ENCODE measurements at regions not wholly inside any gene's neighbourhood (a gene's known extent, or its start where the extent isn't known, plus 50 kb on each side); places are given as distances from the start of the nearest gene placed in this dataset.
"Not testable (repeated sequence)": the region's sequence is repeated elsewhere in the genome, so short reads cannot be mapped to it uniquely, and the experiment has no call there.

DNA sequence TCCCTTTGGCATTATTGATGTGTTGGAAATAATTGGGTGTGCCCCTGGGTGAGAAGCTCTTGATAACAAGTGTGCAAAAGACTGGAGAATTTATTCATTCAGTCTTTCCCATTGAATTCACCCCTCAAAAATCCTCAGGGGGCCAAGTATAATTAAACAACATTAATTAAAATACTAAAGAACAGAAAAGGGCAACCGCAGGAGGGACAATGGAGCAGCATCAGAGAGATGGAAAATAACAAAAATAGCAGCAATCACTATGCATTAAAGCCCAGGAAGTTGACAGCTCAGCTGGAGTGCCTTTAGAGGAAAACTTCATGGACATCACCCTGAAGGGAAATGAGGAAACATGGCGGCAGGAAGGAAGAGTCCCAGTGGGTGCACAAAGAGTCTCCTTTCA lies 227.6 kb downstream of the MINAR1 start:
- no peak for DNase-seq (ENCODE audit: low spot score)

DNA sequence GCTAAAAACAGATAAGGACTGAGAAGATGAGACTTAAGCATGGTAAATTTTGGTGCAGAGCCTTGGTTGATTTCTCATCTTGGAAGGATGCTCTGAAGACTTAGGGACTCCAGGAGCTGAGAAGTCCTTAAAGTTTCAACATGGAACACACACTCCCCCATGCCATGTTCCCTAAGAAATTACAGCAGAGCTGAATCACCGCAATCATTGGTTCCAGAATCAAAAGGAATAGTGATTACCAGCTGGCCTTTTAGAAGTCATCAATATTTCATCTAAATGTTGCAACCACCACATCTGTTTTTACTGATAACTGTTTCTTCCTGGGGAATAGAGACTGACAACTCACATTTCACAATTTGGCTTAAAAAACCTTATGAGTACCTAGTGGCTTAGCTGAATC lies 229.3 kb downstream of the MINAR1 start:
- no peak for DNase-seq (ENCODE audit: low spot score)

DNA sequence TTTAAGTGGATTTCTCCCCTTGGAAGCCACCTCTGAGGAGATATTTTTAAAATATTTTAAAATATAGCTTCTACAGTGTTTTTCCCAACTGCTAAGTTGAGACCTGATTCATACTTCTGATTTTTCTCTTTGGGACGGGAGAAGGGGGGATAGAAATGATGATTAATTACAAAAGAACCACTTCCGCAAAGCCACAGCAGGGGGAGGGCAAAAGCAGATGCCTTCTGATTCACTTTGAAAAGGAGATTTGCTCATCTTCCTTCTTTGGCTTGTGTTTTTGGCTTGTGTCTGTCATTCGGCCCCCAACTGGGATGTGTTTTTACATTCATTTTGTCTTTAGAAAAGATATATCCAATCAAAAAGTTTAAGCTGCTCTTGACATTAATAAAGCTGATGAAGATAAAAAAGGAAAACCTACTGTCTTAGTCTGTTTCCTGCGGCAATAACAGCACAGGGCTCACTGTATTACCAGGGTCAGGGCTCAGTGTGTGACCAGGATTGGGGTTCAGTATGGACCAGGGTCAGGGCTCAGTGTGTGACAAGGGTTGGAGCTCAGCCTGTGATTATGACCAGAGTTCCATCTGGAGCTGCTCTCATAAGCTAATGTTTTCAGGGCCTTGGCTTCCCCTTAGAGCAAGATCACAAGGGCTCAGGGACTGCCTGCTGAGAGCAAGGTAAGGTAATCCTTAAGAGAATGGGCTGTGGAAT lies 223.2 kb downstream of the MTHFS start:
- no peak for DNase-seq (ENCODE audit: low spot score)

DNA sequence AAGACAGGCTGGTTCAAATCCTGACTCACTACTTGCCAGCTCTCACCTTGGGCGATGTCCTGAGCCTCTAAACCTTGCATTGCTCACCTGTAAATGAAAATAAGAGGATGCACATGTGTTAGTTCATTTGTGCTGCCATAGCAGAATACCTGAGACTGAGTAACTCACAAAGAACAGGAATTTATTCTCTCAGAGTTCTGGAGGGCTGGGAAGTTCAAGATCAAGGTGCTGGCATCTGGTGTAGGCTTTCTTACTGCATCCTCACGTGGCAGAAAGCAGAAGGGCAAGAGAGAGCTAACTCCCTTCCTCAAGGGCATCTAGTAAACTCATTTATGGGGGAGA lies 222.7 kb downstream of the MTHFS start:
- no peak for DNase-seq (ENCODE audit: low spot score)

DNA sequence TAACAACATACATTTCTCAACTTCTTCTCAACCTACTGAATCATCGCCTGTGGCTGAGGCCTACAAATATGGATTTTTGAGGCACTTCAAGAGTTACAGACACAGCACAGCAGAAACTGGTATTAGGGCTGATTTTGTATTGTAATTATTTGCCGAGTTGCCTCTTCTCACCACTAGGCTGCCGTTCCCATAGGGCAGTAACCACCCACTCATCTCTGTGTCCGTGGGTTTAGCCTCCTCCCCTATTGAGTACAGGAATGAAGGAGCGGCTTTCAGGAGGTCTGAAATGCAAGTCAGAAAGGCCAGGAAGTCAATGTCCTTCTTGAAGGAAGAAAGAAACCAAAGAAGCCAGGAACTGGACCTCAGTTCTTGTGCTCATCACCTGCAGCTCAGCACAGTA lies 220.8 kb downstream of the MTHFS start:
- DNase-seq (ENCODE audit: low spot score) = no peak

DNA sequence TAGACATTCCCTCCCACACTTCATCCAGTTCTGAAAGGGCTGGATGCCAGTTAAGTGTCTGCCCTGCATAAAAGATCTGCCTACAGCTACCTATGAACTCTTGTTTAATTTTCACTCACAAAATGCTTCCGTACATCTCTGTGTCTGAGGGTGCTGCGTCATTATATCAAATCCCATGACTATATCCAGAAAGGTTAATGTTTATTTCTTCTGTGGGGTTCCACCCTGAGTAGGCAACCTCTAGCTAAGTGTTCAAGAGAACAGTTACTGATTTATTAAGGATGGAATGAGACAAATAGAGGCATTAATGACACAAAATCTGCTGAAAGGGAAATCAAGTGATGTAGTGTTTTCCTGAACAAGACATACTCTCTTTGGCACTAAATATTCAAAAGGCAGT lies 220.2 kb downstream of the MTHFS start:
- DNase-seq (ENCODE audit: low spot score) = no peak

DNA sequence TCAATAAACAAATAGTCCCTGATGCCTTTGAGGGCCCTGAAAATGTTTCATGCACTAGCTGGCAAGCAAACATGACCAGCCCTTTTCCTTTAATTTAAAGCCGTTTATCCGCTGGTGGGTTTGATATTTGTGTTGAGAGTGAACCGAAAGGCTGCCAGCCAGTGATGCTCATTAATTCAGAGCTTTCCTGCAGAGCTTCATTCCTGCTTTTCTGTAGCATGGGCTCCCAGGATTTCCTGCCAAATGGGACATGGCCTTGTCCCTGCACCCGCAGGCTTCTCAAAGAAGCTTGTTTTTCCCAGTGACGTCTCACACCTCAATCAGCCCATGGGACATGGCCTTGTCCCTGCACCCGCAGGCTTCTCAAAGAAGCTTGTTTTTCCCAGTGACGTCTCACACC lies 219.6 kb downstream of the MTHFS start:
- no peak for DNase-seq (ENCODE audit: low spot score)

DNA sequence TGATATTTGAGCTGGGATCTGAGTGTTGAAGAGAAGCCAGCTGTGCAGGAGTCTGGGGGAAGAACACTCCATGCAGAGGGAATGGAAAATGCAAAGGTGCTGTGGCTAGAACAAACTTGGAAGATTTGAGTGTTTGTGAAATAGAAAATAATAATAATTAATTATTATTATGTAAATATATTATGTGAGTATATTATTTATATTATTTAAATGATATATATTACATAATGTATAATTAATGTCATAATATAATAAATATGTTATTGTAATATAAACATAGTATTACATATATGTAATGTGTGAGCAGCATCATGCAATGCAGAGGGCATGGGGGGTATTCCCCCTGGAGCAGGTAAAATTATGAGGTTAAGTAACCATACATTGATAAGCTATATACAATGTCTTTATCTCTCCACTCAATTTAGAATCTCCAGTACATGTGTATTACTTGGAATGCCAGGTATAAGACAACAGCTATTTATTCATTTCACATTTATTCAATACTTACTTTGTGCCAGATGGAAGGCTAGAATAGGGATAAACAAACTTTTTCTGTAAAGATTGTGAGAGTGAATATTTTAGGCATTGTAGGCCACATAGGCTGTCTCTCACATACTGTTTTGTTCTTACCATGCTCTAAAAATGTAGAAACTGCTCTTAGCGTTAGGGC lies 218.6 kb downstream of the MTHFS start:
- DNase-seq (ENCODE audit: low spot score) = no peak

DNA sequence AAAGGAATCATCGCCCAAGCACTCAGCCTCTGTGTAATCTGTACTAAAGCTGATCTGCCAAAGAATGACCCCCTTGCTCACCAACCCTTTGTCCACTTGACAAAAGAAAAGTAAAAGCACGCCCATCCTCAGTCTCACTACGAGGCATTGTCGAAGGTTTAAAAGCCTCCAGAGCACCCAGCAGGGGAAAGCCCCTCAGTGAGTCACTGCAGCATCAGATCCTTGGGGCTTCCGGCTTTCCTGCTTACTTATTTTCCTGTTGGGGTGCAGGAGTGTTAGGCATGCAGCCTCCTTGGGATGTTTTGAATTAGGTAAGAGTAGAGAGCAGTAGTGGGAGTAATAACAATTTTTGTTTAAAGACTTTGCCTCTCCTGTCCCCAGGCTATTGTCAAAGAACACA lies 216.1 kb downstream of the MTHFS start:
- no peak for DNase-seq (ENCODE audit: low spot score)

DNA sequence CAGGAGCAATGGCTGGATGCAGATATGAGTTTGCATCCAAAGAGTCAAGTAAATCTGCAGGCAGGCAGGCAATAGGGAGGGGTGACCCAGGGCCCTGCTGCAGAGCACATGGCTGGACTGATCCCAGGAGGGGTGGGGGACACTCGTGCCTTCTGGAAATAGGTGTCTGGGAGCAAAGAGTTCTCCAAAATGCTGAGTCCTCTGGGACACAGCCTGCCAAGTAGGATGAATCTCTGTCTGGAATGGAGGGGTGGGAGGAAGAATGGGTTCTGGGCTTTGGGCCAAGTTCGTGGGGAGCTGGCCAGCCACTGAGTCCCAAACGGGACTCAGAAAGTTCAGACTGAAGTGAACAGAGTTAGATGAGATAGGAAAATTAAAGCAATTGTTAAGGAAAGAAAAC lies 214.5 kb downstream of the MTHFS start:
- no peak for DNase-seq (ENCODE audit: low spot score)

DNA sequence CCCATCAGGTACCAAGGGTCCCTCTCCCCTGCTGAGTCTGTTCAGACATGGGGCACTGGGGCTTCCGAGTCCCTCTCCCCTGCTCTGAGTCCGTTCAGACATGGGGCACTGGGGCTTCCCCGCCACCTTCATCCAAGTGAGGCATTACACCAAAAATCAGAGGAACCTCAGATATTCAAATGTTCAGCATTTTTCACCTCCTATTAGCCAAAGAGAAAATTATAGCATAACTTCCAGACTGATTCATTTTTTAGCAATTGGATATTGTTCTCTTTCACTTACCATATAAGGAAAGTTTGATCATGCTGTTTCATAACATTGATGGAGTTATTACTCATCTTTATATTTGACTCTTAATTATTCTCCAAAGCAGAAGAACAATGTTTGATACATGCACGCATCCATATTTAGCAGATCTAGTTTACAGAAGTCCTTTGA lies 213.9 kb downstream of the MTHFS start:
- DNase-seq (ENCODE audit: low spot score) = no peak

DNA sequence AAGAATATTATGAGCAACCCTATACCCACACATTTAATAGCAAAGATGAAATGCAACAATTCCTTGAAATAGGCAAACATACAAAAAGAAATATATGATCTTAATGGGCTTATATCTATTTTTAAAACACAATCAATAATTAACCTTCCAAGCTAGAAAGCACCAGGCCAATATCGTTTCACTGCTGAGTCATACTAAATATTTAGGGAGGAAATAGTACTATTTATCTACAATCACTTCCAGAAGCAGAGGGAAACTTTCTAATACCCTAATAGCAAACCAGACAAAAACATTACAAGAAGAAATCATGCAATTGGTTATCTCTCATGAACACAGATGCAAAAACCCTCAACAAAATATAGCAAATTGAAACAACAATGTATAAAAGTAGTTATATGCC lies 207.8 kb downstream of the MTHFS start:
- no peak for DNase-seq (ENCODE audit: low spot score)

DNA sequence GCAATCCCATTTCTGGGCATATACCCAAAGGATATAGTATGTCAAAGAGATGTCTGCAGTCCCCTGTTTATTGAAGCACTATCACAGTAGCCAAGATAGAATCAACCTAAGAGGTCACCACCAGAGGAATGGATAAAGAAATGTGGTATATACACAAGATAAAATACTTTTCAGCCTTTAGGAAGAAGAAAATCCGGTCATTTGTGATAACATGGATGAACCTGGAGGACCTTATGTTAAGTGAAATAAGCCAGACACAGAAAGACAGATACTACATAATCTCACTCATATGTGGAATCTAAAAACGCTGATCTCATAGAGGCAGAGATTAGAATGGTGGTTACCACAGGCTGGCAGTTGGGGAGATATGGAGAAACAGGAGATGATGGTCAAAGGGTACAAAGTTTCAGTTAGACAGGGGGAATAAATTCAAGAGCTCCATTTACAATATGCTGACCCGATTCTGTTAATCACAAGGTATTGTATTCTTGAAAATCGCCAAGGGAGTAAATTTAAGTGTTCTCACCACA lies 195.8 kb downstream of the MTHFS start:
- DNase-seq (ENCODE audit: low spot score) = no peak

DNA sequence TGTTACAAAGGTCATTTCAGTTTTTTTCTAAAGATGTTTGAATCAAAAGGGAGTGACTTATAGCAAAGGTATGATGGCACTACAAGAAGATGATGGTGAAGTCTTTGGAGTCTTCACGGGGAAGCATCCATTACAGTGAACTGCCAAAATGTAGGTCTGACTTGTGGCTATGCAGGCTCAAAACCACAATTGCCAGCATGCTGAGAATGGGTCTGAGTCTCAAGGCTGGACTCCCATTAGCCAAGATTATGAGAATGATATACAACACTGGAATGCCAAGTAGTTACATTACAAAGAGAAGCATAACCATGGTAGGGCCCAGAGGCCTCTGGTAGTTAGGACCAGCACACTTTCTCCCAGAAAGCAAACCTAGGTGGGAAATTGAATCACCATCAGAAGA lies 194.2 kb downstream of the MTHFS start:
- no peak for DNase-seq (ENCODE audit: low spot score)

DNA sequence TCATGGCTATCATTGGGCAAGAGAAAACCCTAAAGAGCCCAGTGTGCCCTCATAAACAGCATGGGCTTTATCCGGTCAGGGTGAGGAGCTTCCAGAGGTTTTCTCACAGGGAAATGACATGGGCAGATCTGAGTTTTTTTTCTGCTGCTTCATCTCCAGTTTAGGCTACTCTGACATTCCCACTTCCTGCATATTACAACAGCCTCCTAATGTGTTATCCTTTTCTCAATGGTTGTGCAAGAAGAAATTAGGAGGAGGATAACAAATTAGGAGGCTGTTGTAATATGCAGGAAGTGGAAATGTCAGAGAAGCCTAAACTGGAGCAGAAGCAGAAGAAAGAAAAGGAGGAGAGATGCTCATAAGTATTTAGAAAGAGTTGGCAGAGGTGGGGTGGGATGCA lies 175.6 kb downstream of the MTHFS start:
- DNase-seq (ENCODE audit: low spot score) = no peak

DNA sequence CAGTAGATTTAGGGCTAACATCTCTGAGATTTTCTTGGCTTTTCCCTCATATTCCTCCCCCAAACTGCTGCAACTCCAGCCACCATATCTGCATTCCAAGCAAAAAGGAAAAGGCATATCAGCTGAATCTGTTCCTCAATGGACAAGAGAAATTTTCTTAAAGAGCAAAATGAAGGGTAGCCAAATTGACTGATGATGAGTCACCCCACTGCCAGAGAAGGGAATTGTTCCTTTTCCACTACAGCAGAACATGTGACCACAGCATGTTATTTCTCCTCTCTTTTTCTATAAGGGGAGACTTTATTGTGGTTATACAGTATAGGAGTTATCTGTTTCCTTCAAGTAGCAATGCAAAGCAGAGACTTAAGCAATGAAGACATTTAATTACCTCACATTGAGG lies 172.5 kb downstream of the MTHFS start:
- DNase-seq (ENCODE audit: low spot score) = no peak

DNA sequence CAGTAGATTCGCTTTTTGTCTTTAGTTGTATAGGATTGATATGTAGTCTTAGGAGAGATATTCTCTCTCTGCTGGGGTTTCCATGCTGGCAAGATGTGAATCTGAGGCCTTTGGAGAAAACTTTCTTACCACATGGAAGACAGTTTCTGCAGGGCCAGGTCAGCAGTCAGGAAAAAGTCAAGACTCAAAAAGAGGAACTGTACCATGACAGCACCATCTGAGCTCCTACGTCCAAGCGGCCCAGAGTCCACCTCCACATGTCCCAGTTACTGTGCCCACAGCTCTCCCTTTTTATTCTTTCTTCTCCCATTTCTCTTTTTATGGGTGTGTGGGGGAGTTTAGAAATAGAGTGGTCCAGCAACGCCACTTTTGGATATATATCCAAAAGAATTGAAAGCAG lies 172.0 kb downstream of the MTHFS start:
- no peak for DNase-seq (ENCODE audit: low spot score)

DNA sequence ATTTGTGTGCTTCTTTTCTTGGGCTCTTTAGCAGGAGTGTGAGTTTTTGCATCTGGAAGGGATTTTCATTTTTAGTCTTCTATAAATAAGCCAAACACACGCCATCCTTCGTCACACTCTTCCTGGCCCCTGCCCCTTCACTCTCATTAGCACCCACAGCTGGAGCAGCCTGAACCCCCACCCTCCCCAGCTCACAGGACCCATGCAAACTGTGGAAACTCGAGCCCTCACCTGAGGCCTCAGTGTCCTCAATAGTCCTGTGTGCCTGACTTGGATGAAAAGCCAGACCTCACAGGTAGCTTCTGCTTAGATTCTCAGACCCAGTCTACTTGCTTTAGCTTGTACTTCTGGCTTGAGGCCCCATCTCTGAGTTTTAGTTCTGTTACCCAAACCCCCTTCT lies 167.9 kb downstream of the MTHFS start:
- DNase-seq (ENCODE audit: low spot score) = no peak

DNA sequence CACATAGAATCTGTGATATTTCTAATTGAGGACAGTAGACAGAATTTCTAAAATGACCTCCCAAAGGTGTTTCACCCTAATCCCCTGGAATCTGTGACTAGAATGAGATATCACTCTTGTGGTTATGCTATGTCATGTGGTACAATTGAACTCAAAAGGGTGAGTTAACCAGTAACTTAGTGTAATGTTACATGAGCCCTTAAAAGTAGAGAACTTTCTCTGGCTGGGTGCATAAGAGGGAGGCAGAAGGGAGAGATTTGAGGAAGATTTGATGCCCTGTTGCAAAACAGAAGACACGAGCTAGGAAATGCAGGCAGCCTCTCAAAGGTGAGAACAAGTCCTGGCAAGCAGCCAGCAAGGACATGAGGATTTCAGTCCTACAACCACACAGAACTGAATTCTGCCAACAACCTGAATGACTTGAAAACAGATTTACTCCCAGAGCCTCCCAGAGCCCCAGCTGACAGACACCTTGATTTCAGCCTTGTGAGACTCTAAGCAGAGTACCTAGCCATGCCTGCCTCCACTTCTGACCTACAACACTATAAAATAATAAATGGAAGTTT lies 160.3 kb downstream of the MTHFS start:
- no peak for DNase-seq (ENCODE audit: low spot score)

DNA sequence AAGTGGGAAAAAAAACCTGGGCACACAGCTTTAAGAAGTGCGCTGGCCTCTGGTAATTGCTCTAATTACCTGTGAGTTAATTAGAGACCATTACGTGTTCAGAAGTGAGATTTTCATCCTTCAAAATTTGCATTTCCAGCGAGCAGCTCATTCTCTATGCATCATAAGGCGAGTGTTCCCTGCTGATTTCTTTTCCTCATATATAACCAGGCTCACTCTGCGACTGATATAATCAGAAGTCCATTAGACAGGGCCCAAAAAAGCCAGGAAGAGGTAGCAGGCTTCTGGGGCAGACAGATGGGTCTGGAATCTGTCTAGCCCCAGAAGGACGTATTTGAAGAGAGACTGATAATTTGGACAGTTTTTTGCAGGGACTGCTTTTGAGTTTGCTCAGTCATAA lies 158.7 kb downstream of the MTHFS start:
- DNase-seq (ENCODE audit: low spot score) = no peak

DNA sequence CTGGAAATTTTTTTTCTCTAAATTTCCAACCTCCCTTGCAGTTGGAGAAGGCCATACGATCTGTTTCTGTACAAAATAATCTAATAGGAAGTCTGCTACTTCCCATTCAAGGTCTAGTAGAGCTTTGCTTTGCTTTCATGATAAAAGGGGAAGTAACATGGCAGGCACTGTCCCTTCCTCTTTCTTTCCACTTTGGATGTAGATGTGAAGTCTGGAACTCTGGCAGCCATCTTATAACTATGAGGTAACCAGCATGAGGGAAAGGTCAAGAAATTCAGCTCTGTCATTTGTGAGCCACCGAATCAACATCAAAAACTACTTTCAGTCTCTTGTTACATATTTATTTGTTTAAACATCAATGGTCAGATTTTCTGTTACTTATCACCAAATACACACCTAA lies 156.3 kb downstream of the MTHFS start:
- DNase-seq (ENCODE audit: low spot score) = no peak

DNA sequence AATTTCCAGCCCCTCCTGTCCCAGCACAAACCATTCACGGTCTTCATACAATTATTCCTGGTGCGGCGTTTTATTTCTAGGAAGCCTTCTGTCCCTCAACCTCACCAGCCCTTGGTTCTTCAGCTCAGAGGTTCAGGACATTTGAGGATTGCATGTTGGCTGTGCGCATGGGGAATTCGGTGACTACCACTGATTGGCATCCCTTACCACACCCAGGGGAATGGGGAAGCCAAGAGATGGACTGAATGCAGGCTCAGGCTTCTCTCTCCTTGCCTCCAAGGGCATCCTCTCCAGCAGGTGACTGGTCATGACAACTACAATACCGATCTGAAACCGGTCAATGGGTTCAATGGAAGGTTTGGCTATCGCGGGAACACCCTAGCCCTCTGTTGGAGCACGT lies 153.8 kb downstream of the MTHFS start:
- no peak for DNase-seq (ENCODE audit: low spot score)

DNA sequence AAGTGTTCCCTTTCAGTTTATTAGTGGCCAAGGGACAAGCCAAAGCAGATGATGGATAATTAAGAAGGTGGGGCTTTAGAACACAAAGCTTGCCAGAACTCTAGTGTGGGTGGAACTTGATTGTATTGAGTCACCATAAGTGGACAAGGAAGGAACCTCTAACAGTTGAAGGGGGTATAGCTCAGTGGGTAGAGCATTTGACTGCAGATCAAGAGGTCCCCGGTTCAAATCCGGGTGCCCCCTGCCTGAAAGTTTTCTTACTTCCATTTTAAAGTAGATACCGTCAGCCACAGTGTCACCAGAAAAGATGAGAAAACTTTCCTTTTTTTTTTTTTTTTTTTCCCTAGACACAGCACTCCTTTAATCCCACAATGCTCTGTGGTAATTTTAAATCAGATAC lies 152.3 kb downstream of the MTHFS start:
- DNase-seq (ENCODE audit: low spot score) = not testable (repeated sequence)

DNA sequence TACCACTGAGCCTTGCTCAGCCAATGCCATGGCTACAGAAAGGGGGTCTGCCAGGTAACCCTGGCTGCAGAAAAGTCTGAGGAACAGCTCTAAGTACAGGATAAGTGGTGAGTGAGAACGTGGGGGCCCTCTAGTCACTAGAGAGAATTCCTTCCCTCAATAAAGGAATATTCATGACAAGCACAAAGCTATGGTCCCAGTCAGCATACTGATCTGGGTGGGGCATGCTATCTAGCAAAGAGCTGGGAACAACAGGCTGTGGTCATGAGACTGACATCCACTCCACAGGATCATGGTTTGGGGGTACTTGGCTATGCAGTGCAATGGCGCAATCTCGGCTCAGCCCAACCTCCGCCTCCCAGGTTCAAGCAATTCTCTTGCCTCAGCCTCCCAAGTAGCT lies 140.4 kb downstream of the MTHFS start:
- DNase-seq (ENCODE audit: low spot score) = no peak
